T1000 (cell line): ENCODE measurements at regions not wholly inside any gene's neighbourhood (a gene's known extent, or its start where the extent isn't known, plus 50 kb on each side); places are given as distances from the start of the nearest gene placed in this dataset.
A peak's percentile ranks its signal among the peaks of the same experiment; 100 is the strongest.

ENCODE experiments used
- DNase-seq: peaks from one replicate; lab custom pipeline; 2025; ENCODE audit warnings: mixed read lengths; lab: John Stamatoyannopoulos, UW

GRCh38 chr5:74154526-74154925 is 486.0 kb downstream of the ENC1 start:
- no peak for DNase-seq

GRCh38 chr5:74153255-74153790 is 487.2 kb downstream of the ENC1 start:
- no peak for DNase-seq

GRCh38 chr5:74152625-74153254 is 487.8 kb downstream of the ENC1 start:
- DNase-seq, result no peak

GRCh38 chr5:74152136-74152535 is 488.4 kb downstream of the ENC1 start:
- DNase-seq, result no peak

GRCh38 chr5:74149395-74149794 is 491.1 kb downstream of the ENC1 start:
- DNase-seq, result peak; percentile 13

- no peak for DNase-seq
Observed at GRCh38 chr5:74148321-74148720, 492.2 kb downstream of the ENC1 start.

GRCh38 chr5:74146796-74147195 is 493.7 kb downstream of the ENC1 start:
- no peak for DNase-seq

GRCh38 chr5:74145951-74146350 is 494.6 kb downstream of the ENC1 start:
- no peak for DNase-seq

- DNase-seq, result no peak
Observed at GRCh38 chr5:74143721-74144330, 496.7 kb downstream of the ENC1 start.

- no peak for DNase-seq
Observed at GRCh38 chr5:74143151-74143550, 497.4 kb downstream of the ENC1 start.

GRCh38 chr5:74141053-74141452 is 499.5 kb downstream of the ENC1 start:
- no peak for DNase-seq

- no peak for DNase-seq
Observed at GRCh38 chr5:74140409-74140808, 500.1 kb downstream of the ENC1 start.

GRCh38 chr5:74139589-74139988 is 500.9 kb downstream of the ENC1 start:
- DNase-seq, result no peak

GRCh38 chr5:74138721-74139120 is 501.8 kb downstream of the ENC1 start:
- DNase-seq, result no peak

- no peak for DNase-seq
Observed at GRCh38 chr5:74136276-74136825, 504.2 kb downstream of the ENC1 start.

GRCh38 chr5:74135033-74135432 is 505.5 kb downstream of the ENC1 start:
- no peak for DNase-seq

- DNase-seq, result no peak
Observed at GRCh38 chr5:74132485-74132884, 506.5 kb downstream of the ARHGEF28 start.

GRCh38 chr5:74131250-74131649 is 505.3 kb downstream of the ARHGEF28 start:
- DNase-seq, result no peak

GRCh38 chr5:74130155-74130897 is 504.3 kb downstream of the ARHGEF28 start:
- no peak for DNase-seq

- DNase-seq, result no peak
Observed at GRCh38 chr5:74127381-74128320, 501.7 kb downstream of the ARHGEF28 start.

GRCh38 chr5:74126294-74126693 is 500.3 kb downstream of the ARHGEF28 start:
- DNase-seq, result no peak

GRCh38 chr5:74124826-74125225 is 498.8 kb downstream of the ARHGEF28 start:
- DNase-seq, result no peak
